Peyer's patch (tissue), 4 donors: ENCODE measurements at regions not wholly inside any gene's neighbourhood (a gene's known extent, or its start where the extent isn't known, plus 50 kb on each side); places are given as distances from the start of the nearest gene placed in this dataset.

Experiments used
- POLR2A ChIP-seq, 2 donors: fragments of 450-650 bp; IDR thresholded peaks; one replicate each; pipeline ENCODE4 v1.5.1; 2017; ENCODE audit warnings: antibody characterized with exemption in 2 of 2, mild to moderate bottlenecking in 2 of 2, moderate library complexity in 2 of 2
- TF ChIP-seq, protein P1 (sequence below), 6 experiments: fragments of 450-650 bp in 4 of 6; fragments of 200-600 bp in 2 of 6; sonication (generic) in 1 of 6; IDR thresholded peaks; one replicate each; pipeline ENCODE4 v1.5.1; 2017 to 2019; ENCODE audit warnings: antibody characterized with exemption in 6 of 6, mild to moderate bottlenecking in 3 of 6, moderate library complexity in 1 of 6

DNA sequence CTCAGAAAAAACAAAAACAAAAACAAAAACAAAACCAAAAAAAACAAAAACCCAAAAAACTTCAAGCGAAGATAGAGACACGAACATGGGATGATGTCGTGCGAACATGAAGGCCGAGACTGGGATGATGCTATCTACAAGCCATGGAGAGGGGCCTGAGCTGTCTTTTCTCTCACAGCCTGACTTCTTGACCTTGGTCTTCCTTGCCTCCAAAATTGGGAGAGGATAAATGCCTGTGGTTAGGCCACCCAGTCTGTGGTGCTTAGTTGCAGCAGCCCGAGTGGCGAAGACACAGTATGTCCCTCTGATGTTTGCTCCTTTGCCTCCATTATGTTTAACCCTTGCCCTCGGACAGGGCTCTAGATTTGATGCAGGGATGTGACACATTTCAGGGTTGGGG is 130.4 kb upstream of the BASP1 start:
- TF ChIP-seq, protein P1, sequence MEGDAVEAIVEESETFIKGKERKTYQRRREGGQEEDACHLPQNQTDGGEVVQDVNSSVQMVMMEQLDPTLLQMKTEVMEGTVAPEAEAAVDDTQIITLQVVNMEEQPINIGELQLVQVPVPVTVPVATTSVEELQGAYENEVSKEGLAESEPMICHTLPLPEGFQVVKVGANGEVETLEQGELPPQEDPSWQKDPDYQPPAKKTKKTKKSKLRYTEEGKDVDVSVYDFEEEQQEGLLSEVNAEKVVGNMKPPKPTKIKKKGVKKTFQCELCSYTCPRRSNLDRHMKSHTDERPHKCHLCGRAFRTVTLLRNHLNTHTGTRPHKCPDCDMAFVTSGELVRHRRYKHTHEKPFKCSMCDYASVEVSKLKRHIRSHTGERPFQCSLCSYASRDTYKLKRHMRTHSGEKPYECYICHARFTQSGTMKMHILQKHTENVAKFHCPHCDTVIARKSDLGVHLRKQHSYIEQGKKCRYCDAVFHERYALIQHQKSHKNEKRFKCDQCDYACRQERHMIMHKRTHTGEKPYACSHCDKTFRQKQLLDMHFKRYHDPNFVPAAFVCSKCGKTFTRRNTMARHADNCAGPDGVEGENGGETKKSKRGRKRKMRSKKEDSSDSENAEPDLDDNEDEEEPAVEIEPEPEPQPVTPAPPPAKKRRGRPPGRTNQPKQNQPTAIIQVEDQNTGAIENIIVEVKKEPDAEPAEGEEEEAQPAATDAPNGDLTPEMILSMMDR (IDR thresholded peaks at IDR 0.05) = no peak
- no peak for TF ChIP-seq POLR2A (IDR thresholded peaks at IDR 0.05)
